Spleen (tissue), 11 donors: ENCODE measurements at regions not wholly inside any gene's neighbourhood (a gene's known extent, or its start where the extent isn't known, plus 50 kb on each side); places are given as distances from the start of the nearest gene placed in this dataset.
A peak's percentile ranks its signal among the peaks of the same experiment; 100 is the strongest.

ENCODE experiments used
- DNase-seq: peaks from one replicate; pipeline ENCODE4 v3.0.0-alpha.2; 2020
- H3K27ac ChIP-seq, 8 donors: fragments of 200-600 bp; sonication (generic) in 7 of 8; 1 replicate in 4 of 8; 2 replicates in 4 of 8; pipeline versions ENCODE4 v1.5.0 to v1.8.0; 2016 to 2021; ENCODE audit warnings: inconsistent platforms in 4 of 8, mild to moderate bottlenecking in 4 of 8, moderate library complexity in 1 of 8
- H3K27me3 ChIP-seq, 7 donors: fragments of 200-600 bp; sonication (generic) in 6 of 7; replicated peaks in 1 of 7; 1 replicate in 4 of 7; 2 replicates in 3 of 7; pipeline versions ENCODE4 v1.5.0 to v1.8.0; 2016 to 2021; ENCODE audit warnings: inconsistent platforms in 3 of 7, mild to moderate bottlenecking in 1 of 7
- H3K36me3 ChIP-seq, 6 donors: fragments of 200-600 bp; sonication (generic) in 5 of 6; 1 replicate in 4 of 6; 2 replicates in 2 of 6; pipeline versions ENCODE4 v1.5.0 to v1.8.0; 2016 to 2021; ENCODE audit warnings: inconsistent platforms in 2 of 6
- H3K4me1 ChIP-seq, 6 donors: fragments of 200-600 bp; sonication (generic) in 5 of 6; 1 replicate in 3 of 6; 2 replicates in 3 of 6; pipeline versions ENCODE4 v1.5.0 to v1.8.0; 2016 to 2021; ENCODE audit warnings: inconsistent platforms in 3 of 6
- H3K4me3 ChIP-seq, 8 donors: fragments of 200-600 bp; sonication (generic) in 7 of 8; 1 replicate in 4 of 8; 2 replicates in 4 of 8; pipeline versions ENCODE4 v1.5.0 to v1.8.0; 2016 to 2021; ENCODE audit warnings: inconsistent platforms in 4 of 8, mild to moderate bottlenecking in 4 of 8, moderate library complexity in 2 of 8
- H3K9me3 ChIP-seq, 8 donors: fragments of 200-600 bp; sonication (generic) in 7 of 8; 1 replicate in 4 of 8; 2 replicates in 4 of 8; pipeline versions ENCODE4 v1.5.0 to v1.8.0; 2016 to 2021; ENCODE audit warnings: inconsistent platforms in 4 of 8
- CTCF ChIP-seq, 11 experiments: fragments of 200-600 bp in 7 of 11; fragments of 450-650 bp in 4 of 11; sonication (generic) in 4 of 11; IDR thresholded peaks in 8 of 11; conservative IDR thresholded peaks in 3 of 11; 1 replicate in 7 of 11; 2 replicates in 4 of 11; pipeline versions ENCODE4 v1.4.0 to v1.8.0; 2016 to 2021; ENCODE audit warnings: antibody characterized with exemption in 11 of 11, inconsistent platforms in 4 of 11, mild to moderate bottlenecking in 1 of 11
- POLR2A ChIP-seq, 3 donors: fragments of 450-650 bp; IDR thresholded peaks; one replicate each; pipeline ENCODE4 v1.5.1; 2017; ENCODE audit warnings: antibody characterized with exemption in 3 of 3, mild to moderate bottlenecking in 1 of 3
- POLR2AphosphoS5 ChIP-seq, 3 donors: sonication (generic); formaldehyde crosslinking; IDR thresholded peaks; one replicate each; pipeline ENCODE4 v1.5.1; 2017; ENCODE audit warnings: antibody characterized with exemption in 3 of 3
- WGBS, 5 donors: extraction: QIAGEN DNeasy Blood & Tissue Kit in 3 of 5; methylation state at CpG; one replicate each; pipeline versions ENCODE4 v1.1.5 to v1.1.7; 2013 to 2018; 5-methylcytosine and 5-hydroxymethylcytosine counted together
- intact Hi-C: fragments of 100-400 bp; cut with DNase I; formaldehyde crosslinking; loops from one replicate; pipeline ENCODE4 v1.15.0; 2023; ENCODE audit warnings: low total_unique reads
- donor health status: healthy with polysubstance abuse.
- donor health status: DM: no; HTN: no; CAD: no; lungs with moderate emphysema.
- donor health status: DM: no; HTN: no; CAD: no.
- donor health status: Bipolar disorder and iron deficiency.
- donor health status: healthy.
- donor health status: DM: no; HTN: no; CAD: no.
- donor health status: DM: yes; HTN: yes; CAD: no.

- TF ChIP-seq CTCF (IDR thresholded peaks at IDR 0.05 in 8 of 11, conservative IDR thresholded peaks at IDR 0.05 in 3 of 11) (no peak), POLR2A (IDR thresholded peaks at IDR 0.05) (no peak), POLR2AphosphoS5 (IDR thresholded peaks at IDR 0.05) (no peak)
- 69 to 82% (median 76%) methylated on average over 6 to 7 of the region's 7 CpGs for WGBS, 5 donors
- Histone ChIP-seq H3K9me3 (no peaks in the 10 kb centered on the region), H3K27ac (no peak overlapping the region), H3K36me3 (no peaks in the 10 kb centered on the region), H3K27me3 (peaks cover 0 to 5% (median 0%) of the 10 kb centered on the region in 7 donors), H3K4me1 (peaks cover 5 to 50% (median 36%) of the 10 kb centered on the region in 6 donors), H3K4me3 (no peak overlapping the region)
- intact Hi-C loops, result no loop called here
- no peak for DNase-seq
Observed at GRCh38 chr1:229128066-229128608, 142.8 kb upstream of the RAB4A start.

- TF ChIP-seq POLR2AphosphoS5 (IDR thresholded peaks at IDR 0.05) (peak in 2 of 3 donors; percentile 43 to 57), CTCF (IDR thresholded peaks at IDR 0.05 in 8 of 11, conservative IDR thresholded peaks at IDR 0.05 in 3 of 11) (no peak), POLR2A (IDR thresholded peaks at IDR 0.05) (no peak)
Observed at GRCh38 chr1:229129301-229130027, 141.4 kb upstream of the RAB4A start.

GRCh38 chr1:229130028-229130668 lies 140.8 kb upstream of the RAB4A start:
- no peak for TF ChIP-seq POLR2A (IDR thresholded peaks at IDR 0.05)
- no peak for TF ChIP-seq CTCF (IDR thresholded peaks at IDR 0.05 in 8 of 11, conservative IDR thresholded peaks at IDR 0.05 in 3 of 11)
- peak in 2 of 3 donors; percentile 17 to 43 for TF ChIP-seq POLR2AphosphoS5 (IDR thresholded peaks at IDR 0.05)
- Histone ChIP-seq H3K27me3 (peaks cover 0 to 5% (median 0%) of the 10 kb centered on the region in 7 donors), H3K27ac (peak overlapping the region in 1 of 8 donors; percentile 10), H3K9me3 (peaks cover 0 to 13% (median 8%) of the 10 kb centered on the region in 8 donors), H3K36me3 (no peaks in the 10 kb centered on the region), H3K4me1 (peaks cover 5 to 54% (median 39%) of the 10 kb centered on the region in 6 donors), H3K4me3 (no peak overlapping the region)
- 34 to 44% (median 38%) methylated on average over 9 of the region's 9 CpGs for WGBS, 5 donors
- intact Hi-C loops, result no loop called here
- DNase-seq, result no peak

More at GRCh38 chr1:229129301-229130027, 141.4 kb upstream of the RAB4A start:
- H3K27me3 ChIP-seq, result peaks cover 0 to 5% (median 0%) of the 10 kb centered on the region in 7 donors
- intact Hi-C loops, result no loop called here
- H3K4me1 ChIP-seq, result peaks cover 5 to 55% (median 39%) of the 10 kb centered on the region in 6 donors
- no peaks in the 10 kb centered on the region for H3K36me3 ChIP-seq
- H3K4me3 ChIP-seq, result no peak overlapping the region
- H3K27ac ChIP-seq, result peak overlapping the region in 1 of 8 donors; percentile 10
- DNase-seq, result peak; percentile 82
- H3K9me3 ChIP-seq, result peaks cover 0 to 6% (median 2%) of the 10 kb centered on the region in 8 donors
- 50 to 68% (median 63%) methylated on average over 16 to 17 of the region's 17 CpGs for whole genome bisulfite sequencing, 5 donors
